ENCODE measurements at regions not wholly inside any gene's neighbourhood (a gene's known extent, or its start where the extent isn't known, plus 50 kb on each side); places are given as distances from the start of the nearest gene placed in this dataset.
"Not testable (repeated sequence)": the region's sequence is repeated elsewhere in the genome, so short reads cannot be mapped to it uniquely, and the experiment has no call there.

DNA sequence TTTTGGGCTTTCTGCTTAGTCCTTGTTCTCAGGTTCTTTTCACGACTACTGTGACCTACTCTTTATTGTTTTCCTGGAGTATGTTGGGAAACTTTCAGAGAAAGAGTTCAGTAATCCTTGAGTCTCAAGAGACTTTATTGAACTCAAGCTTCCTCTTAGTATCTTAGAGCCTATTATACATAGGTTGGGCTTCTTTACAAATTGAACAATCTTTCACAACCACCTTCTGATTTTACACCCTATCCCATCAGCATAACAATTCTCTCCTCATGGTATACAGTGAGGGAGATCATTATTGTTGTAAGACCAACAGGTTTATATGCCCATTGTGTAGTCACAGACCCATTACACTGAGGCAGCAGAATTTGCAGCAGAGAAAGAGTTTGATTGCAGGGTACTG is 193.2 kb upstream of the IGF1 start:
- intact Hi-C loops (cut with micrococcal nuclease), result no loop called here
- CTCF ChIA-PET, result no interaction called here

DNA sequence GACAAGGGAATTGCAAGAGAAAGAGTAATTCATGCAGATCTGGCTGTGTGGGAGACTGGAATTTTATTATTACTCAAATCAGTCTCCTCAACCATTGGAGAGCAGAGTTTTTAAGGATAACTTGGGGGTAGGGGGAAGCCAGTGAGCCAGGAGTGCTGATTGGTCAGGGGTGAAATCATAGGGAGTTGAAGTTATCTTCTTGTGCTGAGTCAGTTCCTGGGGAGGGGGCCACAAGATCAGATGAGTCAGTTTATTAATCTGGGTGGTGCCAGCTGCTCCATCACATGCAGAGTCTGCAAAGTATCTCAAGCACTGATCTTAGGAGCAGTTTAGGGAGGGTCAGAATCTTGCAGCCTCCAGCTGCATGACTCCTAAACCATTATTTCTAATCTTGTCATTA is 191.8 kb upstream of the IGF1 start:
- H3K4me2 ChIP-seq (ENCODE audit: insufficient read depth, low read length); H3K36me3 ChIP-seq (ENCODE audit: control insufficient read depth in 2 of 2, extremely low read depth in 1 of 2, insufficient read depth in 2 of 2, low read length in 2 of 2); DNase-seq (ENCODE audit: low read depth, low spot score); H3K9me3 ChIP-seq (replicated peaks; ENCODE audit: control insufficient read depth, insufficient read depth, low read length); H3K9ac ChIP-seq (replicated peaks; ENCODE audit: extremely low read depth, insufficient read depth, low read length); H3K9me1 ChIP-seq (replicated peaks; ENCODE audit: control insufficient read depth, extremely low read depth, insufficient read depth, low read length); H3K4me3 ChIP-seq (replicated peaks in 1 of 3; ENCODE audit: insufficient read depth in 1 of 3, low read depth in 1 of 3, low read length in 3 of 3); H3K27ac ChIP-seq (ENCODE audit: insufficient read depth, low read depth, low read length); H3K79me2 ChIP-seq (ENCODE audit: control insufficient read depth, insufficient read depth, low read length); POLR2A ChIA-PET; dilution Hi-C loops (cut with MboI; ENCODE audit: extremely low pct_ligation_motif_present, low sequenced_read_pairs); intact Hi-C loops (cut with micrococcal nuclease); BruUV-seq (replicated peaks); CTCF ChIA-PET; FAIRE-seq; H2AFZ ChIP-seq (ENCODE audit: low read depth, low read length); H4K20me1 ChIP-seq (replicated peaks; ENCODE audit: control insufficient read depth, extremely low read depth, insufficient read depth, low read length); H3K4me1 ChIP-seq (ENCODE audit: control insufficient read depth, extremely low read depth, insufficient read depth, low read length); H3K27me3 ChIP-seq (ENCODE audit: control insufficient read depth in 2 of 2, insufficient read depth in 2 of 2, low read length in 2 of 2): not testable (repeated sequence)

More for the DNA sequence above, 193.2 kb upstream of the IGF1 start:
- H2AFZ ChIP-seq (ENCODE audit: low read depth, low read length), result no peak overlapping the region
- POLR2A ChIA-PET, result no interaction called here
- H3K36me3 ChIP-seq (ENCODE audit: control insufficient read depth in 2 of 2, extremely low read depth in 1 of 2, insufficient read depth in 2 of 2, low read length in 2 of 2), result no peaks in the 10 kb centered on the region
- no peaks in the 10 kb centered on the region for H3K9me1 ChIP-seq (replicated peaks; ENCODE audit: control insufficient read depth, extremely low read depth, insufficient read depth, low read length)
- FAIRE-seq (no peak), DNase-seq (ENCODE audit: low read depth, low spot score) (no peak)
- H3K9me3 ChIP-seq (replicated peaks; ENCODE audit: control insufficient read depth, insufficient read depth, low read length), result no peaks in the 10 kb centered on the region
- H3K4me2 ChIP-seq (ENCODE audit: insufficient read depth, low read length), result no peak overlapping the region
- BruUV-seq (replicated peaks), result no TSS peak
- H3K9ac ChIP-seq (replicated peaks; ENCODE audit: extremely low read depth, insufficient read depth, low read length), result no peak overlapping the region
- H3K27ac ChIP-seq (ENCODE audit: insufficient read depth, low read depth, low read length), result no peak overlapping the region
- dilution Hi-C loops (cut with MboI; ENCODE audit: extremely low pct_ligation_motif_present, low sequenced_read_pairs), result no loop called here
- no peaks in the 10 kb centered on the region for H3K27me3 ChIP-seq (ENCODE audit: control insufficient read depth in 2 of 2, insufficient read depth in 2 of 2, low read length in 2 of 2)
- H3K4me3 ChIP-seq (replicated peaks in 1 of 3; ENCODE audit: insufficient read depth in 1 of 3, low read depth in 1 of 3, low read length in 3 of 3), result no peak overlapping the region
- H3K79me2 ChIP-seq (ENCODE audit: control insufficient read depth, insufficient read depth, low read length), result no peaks in the 10 kb centered on the region
- TF ChIP-seq, protein P1, sequence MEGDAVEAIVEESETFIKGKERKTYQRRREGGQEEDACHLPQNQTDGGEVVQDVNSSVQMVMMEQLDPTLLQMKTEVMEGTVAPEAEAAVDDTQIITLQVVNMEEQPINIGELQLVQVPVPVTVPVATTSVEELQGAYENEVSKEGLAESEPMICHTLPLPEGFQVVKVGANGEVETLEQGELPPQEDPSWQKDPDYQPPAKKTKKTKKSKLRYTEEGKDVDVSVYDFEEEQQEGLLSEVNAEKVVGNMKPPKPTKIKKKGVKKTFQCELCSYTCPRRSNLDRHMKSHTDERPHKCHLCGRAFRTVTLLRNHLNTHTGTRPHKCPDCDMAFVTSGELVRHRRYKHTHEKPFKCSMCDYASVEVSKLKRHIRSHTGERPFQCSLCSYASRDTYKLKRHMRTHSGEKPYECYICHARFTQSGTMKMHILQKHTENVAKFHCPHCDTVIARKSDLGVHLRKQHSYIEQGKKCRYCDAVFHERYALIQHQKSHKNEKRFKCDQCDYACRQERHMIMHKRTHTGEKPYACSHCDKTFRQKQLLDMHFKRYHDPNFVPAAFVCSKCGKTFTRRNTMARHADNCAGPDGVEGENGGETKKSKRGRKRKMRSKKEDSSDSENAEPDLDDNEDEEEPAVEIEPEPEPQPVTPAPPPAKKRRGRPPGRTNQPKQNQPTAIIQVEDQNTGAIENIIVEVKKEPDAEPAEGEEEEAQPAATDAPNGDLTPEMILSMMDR (IDR thresholded peaks at IDR 0.05; ENCODE audit: extremely low read depth in 1 of 2, insufficient read depth in 1 of 2, low read depth in 1 of 2, low read length in 2 of 2), result no peak
- no peak for TF ChIP-seq EZH2 (IDR thresholded peaks at IDR 0.05; ENCODE audit: borderline replicate concordance, low read depth, low read length, severe bottlenecking)
- no peak for TF ChIP-seq GATA2 (IDR thresholded peaks at IDR 0.05; ENCODE audit: insufficient read depth, insufficient read length, low read depth, low read length)
- TF ChIP-seq, protein P2, sequence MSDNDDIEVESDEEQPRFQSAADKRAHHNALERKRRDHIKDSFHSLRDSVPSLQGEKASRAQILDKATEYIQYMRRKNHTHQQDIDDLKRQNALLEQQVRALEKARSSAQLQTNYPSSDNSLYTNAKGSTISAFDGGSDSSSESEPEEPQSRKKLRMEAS (IDR thresholded peaks at IDR 0.05; ENCODE audit: insufficient read depth, insufficient read length), result no peak
- no peak for TF ChIP-seq POLR2AphosphoS5 (IDR thresholded peaks at IDR 0.05; ENCODE audit: insufficient read depth, low read depth, low read length)
- no peak for TF ChIP-seq MYC (IDR thresholded peaks at IDR 0.05; ENCODE audit: low read depth, low read length)
- TF ChIP-seq POLR2A (IDR thresholded peaks at IDR 0.05; ENCODE audit: low read depth, low read length), result no peak
- TF ChIP-seq JUN (IDR thresholded peaks at IDR 0.05; ENCODE audit: borderline replicate concordance, insufficient read depth, insufficient read length, low read depth), result no peak
- no peak for TF ChIP-seq FOS (IDR thresholded peaks at IDR 0.05; ENCODE audit: borderline replicate concordance, insufficient read depth, low read length)
- no peaks in the 10 kb centered on the region for H3K4me1 ChIP-seq (ENCODE audit: control insufficient read depth, extremely low read depth, insufficient read depth, low read length)
- H4K20me1 ChIP-seq (replicated peaks; ENCODE audit: control insufficient read depth, extremely low read depth, insufficient read depth, low read length), result no peaks in the 10 kb centered on the region

All from endothelial cell of umbilical vein (primary cell).